ENCODE measurements at regions not wholly inside any gene's neighbourhood (a gene's known extent, or its start where the extent isn't known, plus 50 kb on each side); places are given as distances from the start of the nearest gene placed in this dataset.

GRCh38 chr18:34978953-34979608 is 62.1 kb upstream of the MAPRE2 start:
- DNase-seq = peak; percentile 38

GRCh38 chr18:34981487-34981886 is 59.7 kb upstream of the MAPRE2 start:
- DNase-seq = no peak

- no peak for DNase-seq
Measured at GRCh38 chr18:34985963-34986362, 55.2 kb upstream of the MAPRE2 start.

GRCh38 chr18:34990597-34990996 is 50.6 kb upstream of the MAPRE2 start:
- no peak for DNase-seq

GRCh38 chr18:34991152-34991551 is 50.1 kb upstream of the MAPRE2 start:
- DNase-seq = no peak
